GM18858 (cell line): ENCODE measurements at regions not wholly inside any gene's neighbourhood (a gene's known extent, or its start where the extent isn't known, plus 50 kb on each side); places are given as distances from the start of the nearest gene placed in this dataset.

ENCODE experiments used
- ATAC-seq: cut with Tn5 transposase; IDR thresholded peaks from one replicate; pipeline ENCODE4 v1.9.1; 2021; ENCODE audit not compliant: unreplicated experiment

GRCh38 chr2:162890690-162891311 is 52.2 kb upstream of the KCNH7 start:
- ATAC-seq, result peak; percentile 96

GRCh38 chr2:162888652-162889051 is 50.1 kb upstream of the KCNH7 start:
- no peak for ATAC-seq
